22Rv1 (cell line): ENCODE measurements at regions not wholly inside any gene's neighbourhood (a gene's known extent, or its start where the extent isn't known, plus 50 kb on each side); places are given as distances from the start of the nearest gene placed in this dataset.
"Not testable (repeated sequence)": the region's sequence is repeated elsewhere in the genome, so short reads cannot be mapped to it uniquely, and the experiment has no call there.

Source experiments
- ZFX ChIP-seq: fragments of 450-650 bp; IDR thresholded peaks from 2 replicates; pipeline ENCODE4 v1.6.1; 2017; ENCODE audit warnings: antibody characterized with exemption, borderline replicate concordance
- TF ChIP-seq, protein P1 (sequence below): fragments of 450-650 bp; IDR thresholded peaks from 2 replicates; pipeline ENCODE4 v1.5.1; 2017; ENCODE audit warnings: mild to moderate bottlenecking

DNA sequence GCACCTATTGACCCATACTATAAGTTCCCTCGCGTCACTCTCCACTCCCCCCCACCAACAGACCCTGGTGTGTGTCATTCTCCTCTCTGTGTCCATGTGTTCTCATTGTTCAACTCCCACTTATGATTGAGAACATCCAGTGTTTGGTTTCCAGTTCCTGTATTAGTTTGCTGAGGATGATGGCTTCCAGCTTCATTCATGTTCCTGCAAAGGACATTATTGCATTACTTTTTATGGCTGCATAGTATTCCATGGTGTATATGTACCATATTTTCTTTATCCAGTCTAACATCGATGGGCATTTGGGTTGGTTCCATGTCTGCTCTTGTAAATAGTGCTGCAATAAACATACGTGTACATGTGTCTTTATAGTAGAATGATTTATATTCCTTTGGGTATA is 709.6 kb upstream of the ZNF608 start:
- TF ChIP-seq, protein P1, sequence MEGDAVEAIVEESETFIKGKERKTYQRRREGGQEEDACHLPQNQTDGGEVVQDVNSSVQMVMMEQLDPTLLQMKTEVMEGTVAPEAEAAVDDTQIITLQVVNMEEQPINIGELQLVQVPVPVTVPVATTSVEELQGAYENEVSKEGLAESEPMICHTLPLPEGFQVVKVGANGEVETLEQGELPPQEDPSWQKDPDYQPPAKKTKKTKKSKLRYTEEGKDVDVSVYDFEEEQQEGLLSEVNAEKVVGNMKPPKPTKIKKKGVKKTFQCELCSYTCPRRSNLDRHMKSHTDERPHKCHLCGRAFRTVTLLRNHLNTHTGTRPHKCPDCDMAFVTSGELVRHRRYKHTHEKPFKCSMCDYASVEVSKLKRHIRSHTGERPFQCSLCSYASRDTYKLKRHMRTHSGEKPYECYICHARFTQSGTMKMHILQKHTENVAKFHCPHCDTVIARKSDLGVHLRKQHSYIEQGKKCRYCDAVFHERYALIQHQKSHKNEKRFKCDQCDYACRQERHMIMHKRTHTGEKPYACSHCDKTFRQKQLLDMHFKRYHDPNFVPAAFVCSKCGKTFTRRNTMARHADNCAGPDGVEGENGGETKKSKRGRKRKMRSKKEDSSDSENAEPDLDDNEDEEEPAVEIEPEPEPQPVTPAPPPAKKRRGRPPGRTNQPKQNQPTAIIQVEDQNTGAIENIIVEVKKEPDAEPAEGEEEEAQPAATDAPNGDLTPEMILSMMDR: not testable (repeated sequence)
- not testable (repeated sequence) for TF ChIP-seq ZFX
